ENCODE measurements at regions not wholly inside any gene's neighbourhood (a gene's known extent, or its start where the extent isn't known, plus 50 kb on each side); places are given as distances from the start of the nearest gene placed in this dataset.

GRCh38 chr2:368386-368785, 80.5 kb upstream of the ALKAL2 start:
- ATAC-seq (no peak), FAIRE-seq (no peak), DNase-seq (ENCODE audit: low spot score) (no peak)
- peaks cover 8% of the 10 kb centered on the region; the same call in 1 of the 2 replicates for H3K9me3 ChIP-seq (ENCODE audit: low read length)
- H3K4me3 ChIP-seq (replicated peaks in 1 of 3; ENCODE audit: insufficient read depth in 1 of 3, low read depth in 2 of 3, low read length in 3 of 3): no peak overlapping the region
- H2AFZ ChIP-seq (ENCODE audit: low read length): no peak overlapping the region
- TF ChIP-seq KDM2A (CRISPR knock-in tag; IDR thresholded peaks at IDR 0.05; ENCODE audit: borderline replicate concordance, low read depth) (no peak), LRRFIP1 (CRISPR knock-in tag; conservative IDR thresholded peaks at IDR 0.05) (no peak), FUBP1 (CRISPR knock-in tag; IDR thresholded peaks at IDR 0.05; ENCODE audit: borderline replicate concordance) (no peak), ZUFSP (CRISPR knock-in tag; IDR thresholded peaks at IDR 0.05; ENCODE audit: borderline replicate concordance) (no peak), CERS6 (CRISPR knock-in tag; IDR thresholded peaks at IDR 0.05) (no peak), NFE2L1 (CRISPR knock-in tag; IDR thresholded peaks at IDR 0.05; ENCODE audit: borderline replicate concordance) (no peak)
- BruUV-seq (replicated peaks): no TSS peak
- no peak overlapping the region for H3K4me2 ChIP-seq (ENCODE audit: low read depth, low read length)
- H3K27me3 ChIP-seq (ENCODE audit: control insufficient read depth in 1 of 2, insufficient read depth in 2 of 2, low read length in 2 of 2): peaks cover 5 to 61% of the 10 kb centered on the region in 2 experiments; a peak in 4 of 5 replicates
- H3K27ac ChIP-seq (ENCODE audit: extremely low read length, insufficient read depth, low read length): no peak overlapping the region
- H3K4me1 ChIP-seq (ENCODE audit: insufficient read depth, low read length): no peaks in the 10 kb centered on the region
- H4K20me1 ChIP-seq (ENCODE audit: insufficient read depth, low read length): no peaks in the 10 kb centered on the region
- CTCF ChIA-PET (ENCODE audit: low intra/inter-chr PET ratio, low total read pairs): no interaction called here
- intact Hi-C loops (cut with micrococcal nuclease; ENCODE audit: unreplicated experiment) (no loop called here), in situ Hi-C loops (cut with HindIII; ENCODE audit: extremely low pct_ligation_motif_present, low pct_unique_long_range_greater_than_20kb) (no loop called here)
- no peak overlapping the region for H3K9ac ChIP-seq (ENCODE audit: insufficient read depth, low read depth, low read length)
- H3K36me3 ChIP-seq (replicated peaks in 1 of 2; ENCODE audit: control insufficient read depth in 1 of 2, insufficient read depth in 2 of 2, low read length in 2 of 2): no peaks in the 10 kb centered on the region
- H3K79me2 ChIP-seq (ENCODE audit: insufficient read depth, low read length): no peaks in the 10 kb centered on the region
- WGBS (ENCODE audit: low lambda C conversion rate): 10% methylated on average over 5 of the region's 5 CpGs
- POLR2A ChIA-PET: no interaction called here

Measured in HepG2 (cell line).